ENCODE measurements at regions not wholly inside any gene's neighbourhood (a gene's known extent, or its start where the extent isn't known, plus 50 kb on each side); places are given as distances from the start of the nearest gene placed in this dataset.

DNA sequence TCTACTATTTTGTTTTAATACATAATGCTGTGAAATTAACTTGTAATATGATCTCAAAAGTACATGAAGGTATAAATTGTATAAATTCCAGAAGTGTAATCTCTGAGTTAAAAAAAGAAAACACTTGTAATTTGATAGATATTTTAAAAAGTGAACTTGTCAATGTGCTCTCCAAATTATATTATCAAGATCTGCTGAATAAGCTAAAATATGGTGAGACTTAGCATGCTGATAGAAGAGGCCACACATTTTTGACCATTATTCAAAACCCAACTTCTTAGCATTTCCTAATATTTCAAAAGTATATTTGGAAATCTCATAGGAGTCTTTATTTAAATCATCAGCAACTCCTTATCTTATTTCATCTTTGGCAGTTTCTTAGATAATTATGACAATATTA is 657.1 kb upstream of the BOD1L1 start:
- Mint-ChIP-seq H3K4me3 (no peak overlapping the region), H3K9me3 (peaks cover 17 to 21% of the 10 kb centered on the region in 2 experiments), H3K27ac (no peak overlapping the region), H3K36me3 (ENCODE audit: insufficient read depth in 1 of 3, low read depth in 3 of 3) (peaks cover 2 to 13% (median 4%) of the 10 kb centered on the region in 3 experiments; a peak in 6 of 7 replicates), H3K4me1 (peaks cover 4 to 5% of the 10 kb centered on the region in 2 experiments), H3K27me3 (ENCODE audit: low read depth) (no peaks in the 10 kb centered on the region)
- no peaks in the 10 kb centered on the region for H3K27me3 ChIP-seq (ENCODE audit: insufficient read depth, low read length)
- no peak overlapping the region for H3K18ac ChIP-seq (ENCODE audit: insufficient read length, low read depth, low read length)
- no peak overlapping the region for H2BK15ac ChIP-seq (ENCODE audit: low read depth, low read length)
- no peaks in the 10 kb centered on the region for H3K23me2 ChIP-seq (ENCODE audit: insufficient read length, low read depth, low read length, poor library complexity, severe bottlenecking)
- no peak overlapping the region for H2BK120ac ChIP-seq (ENCODE audit: low read depth, low read length, poor library complexity, severe bottlenecking)
- H2BK12ac ChIP-seq (ENCODE audit: insufficient read length, low read depth, low read length): no peak overlapping the region
- no peak overlapping the region for H3K9ac ChIP-seq (ENCODE audit: extremely low read depth, insufficient read length, low read length)
- H3K4ac ChIP-seq (ENCODE audit: low read depth, low read length): no peak overlapping the region
- TF ChIP-seq, protein P1, sequence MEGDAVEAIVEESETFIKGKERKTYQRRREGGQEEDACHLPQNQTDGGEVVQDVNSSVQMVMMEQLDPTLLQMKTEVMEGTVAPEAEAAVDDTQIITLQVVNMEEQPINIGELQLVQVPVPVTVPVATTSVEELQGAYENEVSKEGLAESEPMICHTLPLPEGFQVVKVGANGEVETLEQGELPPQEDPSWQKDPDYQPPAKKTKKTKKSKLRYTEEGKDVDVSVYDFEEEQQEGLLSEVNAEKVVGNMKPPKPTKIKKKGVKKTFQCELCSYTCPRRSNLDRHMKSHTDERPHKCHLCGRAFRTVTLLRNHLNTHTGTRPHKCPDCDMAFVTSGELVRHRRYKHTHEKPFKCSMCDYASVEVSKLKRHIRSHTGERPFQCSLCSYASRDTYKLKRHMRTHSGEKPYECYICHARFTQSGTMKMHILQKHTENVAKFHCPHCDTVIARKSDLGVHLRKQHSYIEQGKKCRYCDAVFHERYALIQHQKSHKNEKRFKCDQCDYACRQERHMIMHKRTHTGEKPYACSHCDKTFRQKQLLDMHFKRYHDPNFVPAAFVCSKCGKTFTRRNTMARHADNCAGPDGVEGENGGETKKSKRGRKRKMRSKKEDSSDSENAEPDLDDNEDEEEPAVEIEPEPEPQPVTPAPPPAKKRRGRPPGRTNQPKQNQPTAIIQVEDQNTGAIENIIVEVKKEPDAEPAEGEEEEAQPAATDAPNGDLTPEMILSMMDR (conservative IDR thresholded peaks at IDR 0.05): no peak
- H4K91ac ChIP-seq (ENCODE audit: insufficient read length, low read depth, low read length): no peak overlapping the region
- no peaks in the 10 kb centered on the region for H4K20me1 ChIP-seq (ENCODE audit: control insufficient read depth, insufficient read depth, insufficient read length)
- no peak overlapping the region for H3T11ph ChIP-seq (ENCODE audit: low read length)
- no peak overlapping the region for H2BK5ac ChIP-seq (ENCODE audit: insufficient read length, low read length)
- H3K79me2 ChIP-seq (ENCODE audit: insufficient read depth, low read length): no peaks in the 10 kb centered on the region
- no peak overlapping the region for H2AFZ ChIP-seq (ENCODE audit: low read length)
- no peak overlapping the region for H3K27ac ChIP-seq (ENCODE audit: insufficient read length, low read depth, low read length)
- no peak overlapping the region for H2BK20ac ChIP-seq (ENCODE audit: low read depth, low read length, poor library complexity, severe bottlenecking)
- no peak overlapping the region for H2AK5ac ChIP-seq (ENCODE audit: insufficient read length, low read length)
- no peak overlapping the region for H3K14ac ChIP-seq (ENCODE audit: insufficient read depth, low read length)
- H3K9me3 ChIP-seq (ENCODE audit: control insufficient read depth, low read depth, low read length): no peaks in the 10 kb centered on the region
- no peak overlapping the region for H3K23ac ChIP-seq (ENCODE audit: insufficient read length, low read depth, low read length)
- no peak overlapping the region for H4K5ac ChIP-seq (ENCODE audit: insufficient read length, low read depth, low read length)
- H3K79me1 ChIP-seq (ENCODE audit: insufficient read depth, low read depth, low read length, poor library complexity, severe bottlenecking): no peaks in the 10 kb centered on the region
- H3K56ac ChIP-seq (ENCODE audit: insufficient read length, low read depth, low read length): no peak overlapping the region
- H3K4me2 ChIP-seq (ENCODE audit: insufficient read depth, insufficient read length, low read length): no peak overlapping the region
- H3K4me1 ChIP-seq (ENCODE audit: insufficient read depth, low read length): no peaks in the 10 kb centered on the region
- no peak for DNase-seq
- H4K8ac ChIP-seq (replicated peaks; ENCODE audit: insufficient read length, low read depth, low read length): no peak overlapping the region

All from H9 (cell line).